ENCODE measurements at regions not wholly inside any gene's neighbourhood (a gene's known extent, or its start where the extent isn't known, plus 50 kb on each side); places are given as distances from the start of the nearest gene placed in this dataset.
"Not testable (repeated sequence)": the region's sequence is repeated elsewhere in the genome, so short reads cannot be mapped to it uniquely, and the experiment has no call there.

- not testable (repeated sequence) for DNase-seq (ENCODE audit: low spot score); H3K27ac ChIP-seq (ENCODE audit: poor library complexity, severe bottlenecking); H3K4me3 ChIP-seq (ENCODE audit: severe bottlenecking); H3K27me3 ChIP-seq (ENCODE audit: insufficient read depth, poor library complexity, severe bottlenecking); ATAC-seq (ENCODE audit: low read depth); H3K4me1 ChIP-seq (ENCODE audit: insufficient read depth, poor library complexity, severe bottlenecking); H3K9me3 ChIP-seq (ENCODE audit: severe bottlenecking); H3K36me3 ChIP-seq (ENCODE audit: low read depth)
Observed at GRCh38 chr10:45056806-45057205, 56.1 kb downstream of the ZNF22 start.

GRCh38 chr10:45058580-45058979 is 57.9 kb downstream of the ZNF22 start:
- no peak; the same call in 2 of the 3 replicates for ATAC-seq (ENCODE audit: low read depth)

GRCh38 chr10:45058992-45059561 is 58.4 kb downstream of the ZNF22 start:
- no peaks in the 10 kb centered on the region for H3K9me3 ChIP-seq (ENCODE audit: severe bottlenecking)
- H3K27me3 ChIP-seq (ENCODE audit: insufficient read depth, poor library complexity, severe bottlenecking) = no peaks in the 10 kb centered on the region
- no peak overlapping the region for H3K27ac ChIP-seq (ENCODE audit: poor library complexity, severe bottlenecking)
- TF ChIP-seq CTCF (IDR thresholded peaks at IDR 0.05; ENCODE audit: poor library complexity, severe bottlenecking) = no peak
- H3K36me3 ChIP-seq (ENCODE audit: low read depth) = no peaks in the 10 kb centered on the region
- ATAC-seq (ENCODE audit: low read depth) (no peak), DNase-seq (ENCODE audit: low spot score) (no peak)
- no peak overlapping the region for H3K4me3 ChIP-seq (ENCODE audit: severe bottlenecking)
- H3K4me1 ChIP-seq (ENCODE audit: insufficient read depth, poor library complexity, severe bottlenecking) = no peaks in the 10 kb centered on the region

More at GRCh38 chr10:45058580-45058979, 57.9 kb downstream of the ZNF22 start:
- H3K36me3 ChIP-seq (ENCODE audit: low read depth) = no peaks in the 10 kb centered on the region
- H3K27ac ChIP-seq (ENCODE audit: poor library complexity, severe bottlenecking) = no peak overlapping the region
- H3K27me3 ChIP-seq (ENCODE audit: insufficient read depth, poor library complexity, severe bottlenecking) = no peaks in the 10 kb centered on the region
- TF ChIP-seq CTCF (IDR thresholded peaks at IDR 0.05; ENCODE audit: poor library complexity, severe bottlenecking) = no peak
- H3K9me3 ChIP-seq (ENCODE audit: severe bottlenecking) = no peaks in the 10 kb centered on the region
- H3K4me1 ChIP-seq (ENCODE audit: insufficient read depth, poor library complexity, severe bottlenecking) = no peaks in the 10 kb centered on the region
- no peak for DNase-seq (ENCODE audit: low spot score)
- H3K4me3 ChIP-seq (ENCODE audit: severe bottlenecking) = no peak overlapping the region

- no peak for TF ChIP-seq CTCF (IDR thresholded peaks at IDR 0.05; ENCODE audit: poor library complexity, severe bottlenecking)
Observed at GRCh38 chr10:45059632-45060031, 58.9 kb downstream of the ZNF22 start.

GRCh38 chr10:45061982-45062381 is 61.3 kb downstream of the ZNF22 start:
- TF ChIP-seq CTCF (IDR thresholded peaks at IDR 0.05; ENCODE audit: poor library complexity, severe bottlenecking) = no peak

More at GRCh38 chr10:45059632-45060031, 58.9 kb downstream of the ZNF22 start:
- no peak for DNase-seq (ENCODE audit: low spot score)
- Histone ChIP-seq H3K4me1 (ENCODE audit: insufficient read depth, poor library complexity, severe bottlenecking) (no peaks in the 10 kb centered on the region), H3K36me3 (ENCODE audit: low read depth) (no peaks in the 10 kb centered on the region), H3K27me3 (ENCODE audit: insufficient read depth, poor library complexity, severe bottlenecking) (no peaks in the 10 kb centered on the region), H3K4me3 (ENCODE audit: severe bottlenecking) (no peak overlapping the region), H3K27ac (ENCODE audit: poor library complexity, severe bottlenecking) (no peak overlapping the region), H3K9me3 (ENCODE audit: severe bottlenecking) (no peaks in the 10 kb centered on the region)
- ATAC-seq (ENCODE audit: low read depth) = no peak

More at GRCh38 chr10:45061982-45062381, 61.3 kb downstream of the ZNF22 start:
- Histone ChIP-seq H3K36me3 (ENCODE audit: low read depth) (no peaks in the 10 kb centered on the region), H3K4me1 (ENCODE audit: insufficient read depth, poor library complexity, severe bottlenecking) (no peaks in the 10 kb centered on the region), H3K9me3 (ENCODE audit: severe bottlenecking) (no peaks in the 10 kb centered on the region), H3K27ac (ENCODE audit: poor library complexity, severe bottlenecking) (no peak overlapping the region), H3K4me3 (ENCODE audit: severe bottlenecking) (no peak overlapping the region), H3K27me3 (ENCODE audit: insufficient read depth, poor library complexity, severe bottlenecking) (no peaks in the 10 kb centered on the region)
- DNase-seq (ENCODE audit: low spot score) (no peak), ATAC-seq (ENCODE audit: low read depth) (no peak)
